Peyer's patch (tissue), 4 donors: ENCODE measurements at regions not wholly inside any gene's neighbourhood (a gene's known extent, or its start where the extent isn't known, plus 50 kb on each side); places are given as distances from the start of the nearest gene placed in this dataset.

Source experiments
- CTCF ChIP-seq, 6 experiments: fragments of 450-650 bp in 4 of 6; fragments of 200-600 bp in 2 of 6; sonication (generic) in 1 of 6; IDR thresholded peaks; one replicate each; pipeline ENCODE4 v1.5.1; 2017 to 2019; ENCODE audit warnings: antibody characterized with exemption in 6 of 6, mild to moderate bottlenecking in 3 of 6, moderate library complexity in 1 of 6
- POLR2A ChIP-seq, 2 donors: fragments of 450-650 bp; IDR thresholded peaks; one replicate each; pipeline ENCODE4 v1.5.1; 2017; ENCODE audit warnings: antibody characterized with exemption in 2 of 2, mild to moderate bottlenecking in 2 of 2, moderate library complexity in 2 of 2

GRCh38 chr9:118108971-118109370, 404.8 kb downstream of the TLR4 start:
- no peak for TF ChIP-seq CTCF (IDR thresholded peaks at IDR 0.05)
- no peak for TF ChIP-seq POLR2A (IDR thresholded peaks at IDR 0.05)
